HG03045 (cell line): ENCODE measurements at regions not wholly inside any gene's neighbourhood (a gene's known extent, or its start where the extent isn't known, plus 50 kb on each side); places are given as distances from the start of the nearest gene placed in this dataset.
"Not testable (repeated sequence)": the region's sequence is repeated elsewhere in the genome, so short reads cannot be mapped to it uniquely, and the experiment has no call there.

Experiments used
- ATAC-seq: cut with Tn5 transposase; IDR thresholded peaks from one replicate; pipeline ENCODE4 v1.9.1; 2021; ENCODE audit warnings: mild to moderate bottlenecking, moderate library complexity; ENCODE audit not compliant: unreplicated experiment

DNA sequence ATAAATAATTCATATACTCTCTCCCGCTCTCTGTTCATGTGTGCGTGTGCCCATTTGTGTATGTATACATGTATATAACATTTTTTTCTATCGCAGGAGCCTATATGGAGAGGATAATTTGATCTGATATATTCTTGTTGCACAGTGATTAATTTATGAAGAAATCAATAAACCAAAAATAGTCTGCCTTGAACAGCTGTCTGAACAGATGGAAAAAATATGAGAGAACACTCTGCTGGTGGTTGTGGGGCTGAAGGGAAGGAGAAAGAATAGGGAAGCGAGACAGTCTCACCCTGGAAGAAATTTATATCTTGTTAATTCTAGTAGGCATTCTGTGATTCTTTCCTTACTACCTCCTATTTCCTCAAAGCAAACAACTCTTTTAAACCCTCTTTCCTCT, 96.6 kb upstream of the B3GAT2 start:
- ATAC-seq, result no peak

DNA sequence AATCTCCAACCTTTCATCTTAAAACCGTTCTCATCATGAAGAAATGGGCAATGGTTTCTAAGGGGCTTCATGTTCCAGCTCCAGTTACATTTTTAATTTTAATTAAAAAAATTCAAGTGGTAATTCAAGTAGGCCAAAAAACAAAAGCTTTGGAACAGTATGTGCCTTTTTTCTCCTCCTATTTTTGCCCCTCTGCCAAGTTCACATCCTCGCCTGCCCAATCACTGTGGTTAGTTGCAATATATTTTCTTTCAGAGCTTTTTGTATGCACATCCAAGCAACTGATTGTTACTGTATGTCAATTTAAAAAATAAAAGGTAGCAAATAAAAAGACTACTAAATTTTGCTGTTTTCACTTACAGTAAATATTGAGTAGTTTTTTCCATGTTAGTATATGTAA, 99.8 kb upstream of the B3GAT2 start:
- no peak for ATAC-seq

DNA sequence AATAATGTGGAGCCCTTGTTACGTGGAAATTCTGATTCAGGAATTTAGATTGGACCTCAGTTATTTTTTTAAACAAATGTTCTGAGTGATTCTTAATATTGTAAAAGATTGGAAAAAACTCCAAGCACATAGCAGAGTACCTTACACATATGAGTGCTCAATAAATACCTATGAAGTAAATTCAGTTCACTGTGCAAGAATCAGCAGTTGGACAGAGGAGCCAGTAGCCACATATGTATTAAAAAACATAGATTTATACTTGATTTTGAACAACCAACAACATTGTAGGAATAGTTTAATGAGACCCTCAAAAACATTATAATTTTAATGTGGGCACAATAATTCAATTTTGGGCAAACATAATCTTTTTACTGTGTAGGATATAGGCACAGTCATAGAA, 109.3 kb upstream of the B3GAT2 start:
- ATAC-seq, result no peak

DNA sequence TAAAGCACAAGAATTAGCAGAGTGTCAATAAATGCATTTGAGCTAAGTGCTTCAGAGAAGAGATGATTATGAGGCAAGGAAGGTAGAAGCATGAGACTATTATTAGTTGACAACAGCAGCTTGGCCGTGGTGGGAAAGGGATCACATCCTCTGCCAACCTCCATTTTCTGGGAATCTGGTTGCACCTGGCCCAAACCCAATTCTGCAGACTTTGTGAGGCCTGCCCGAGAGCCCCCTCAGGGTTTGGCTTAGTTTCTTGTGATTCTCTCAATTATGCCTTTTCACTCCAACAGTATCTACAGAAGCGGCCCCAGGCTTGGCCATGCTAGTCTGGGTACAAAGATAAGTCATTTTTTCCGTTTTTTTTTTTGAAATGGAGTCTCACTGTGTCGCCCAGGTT, 111.0 kb upstream of the B3GAT2 start:
- no peak for ATAC-seq

DNA sequence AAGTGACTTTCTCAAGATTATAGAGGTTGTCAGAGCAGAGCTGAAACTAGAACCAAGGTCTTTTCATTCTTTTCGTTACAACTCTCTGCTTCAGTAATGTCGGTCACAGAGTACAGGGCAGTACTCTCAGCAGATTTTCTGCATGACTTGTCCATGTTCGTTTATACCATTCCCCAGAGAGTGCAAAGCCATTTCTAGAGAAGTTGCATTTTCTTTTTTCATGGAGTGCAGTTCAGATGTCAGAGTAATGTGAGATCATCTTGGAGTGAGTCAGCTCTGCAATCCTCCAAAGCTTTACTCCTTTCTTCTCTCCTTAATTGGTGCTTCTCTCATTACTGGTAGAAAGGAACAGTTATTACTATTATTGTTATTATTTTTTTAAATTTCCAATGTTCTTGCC, 115.6 kb upstream of the B3GAT2 start:
- ATAC-seq, result no peak

DNA sequence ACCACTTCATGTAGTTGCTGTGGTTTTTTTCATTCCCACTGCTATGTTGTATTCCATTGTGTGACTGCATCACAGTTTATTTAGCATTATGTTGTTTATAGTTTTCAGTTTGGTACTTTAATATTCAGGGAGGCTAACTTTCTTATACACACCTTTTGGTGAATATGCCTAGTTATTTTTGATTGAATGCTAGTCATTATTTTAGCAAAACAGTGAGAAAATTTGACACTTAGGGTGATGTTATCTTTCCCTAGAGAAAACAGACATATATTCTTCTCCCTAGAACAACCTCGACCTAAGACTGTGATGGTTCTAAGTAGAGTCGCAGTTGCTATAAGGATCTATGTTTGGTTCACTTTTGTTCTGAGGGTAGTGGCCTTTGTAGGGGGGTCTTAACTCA, 120.8 kb upstream of the B3GAT2 start:
- ATAC-seq, result no peak

DNA sequence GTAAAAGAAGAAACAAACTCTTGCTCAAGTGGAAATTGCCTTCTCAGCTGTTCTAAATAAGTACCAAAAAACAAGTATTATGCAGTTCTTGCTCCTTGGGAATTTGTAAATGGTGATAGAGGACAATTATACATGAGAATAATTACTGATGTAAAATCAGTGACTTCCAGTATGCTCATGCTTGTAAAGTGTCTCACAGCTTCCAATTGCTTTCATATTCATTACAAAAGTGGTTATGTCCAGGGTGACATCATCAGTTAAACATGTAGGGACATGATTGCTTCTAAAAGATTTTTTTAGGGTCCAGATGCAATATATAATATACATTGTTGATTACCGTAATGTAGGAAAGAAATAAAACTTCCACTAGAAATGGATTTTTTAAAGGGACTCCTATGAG, 122.8 kb upstream of the B3GAT2 start:
- no peak for ATAC-seq

DNA sequence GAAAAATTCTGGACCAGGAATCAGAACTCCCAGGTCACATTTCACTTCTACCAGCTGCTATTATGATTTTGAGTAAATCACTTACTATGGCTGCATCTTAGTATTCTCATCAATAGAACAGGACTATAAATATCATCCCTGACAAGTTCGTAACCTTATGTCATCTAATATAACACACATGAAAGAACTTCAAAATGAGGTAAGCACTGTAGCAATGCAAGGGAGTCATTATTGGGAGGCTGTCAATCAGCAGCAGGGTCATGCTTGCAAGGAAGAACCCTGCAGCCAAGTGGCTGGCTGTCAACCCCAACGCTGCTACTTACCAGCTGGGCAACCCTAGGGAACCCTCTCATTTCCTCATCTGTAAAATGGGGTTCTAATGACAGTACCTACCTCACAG, 123.3 kb upstream of the B3GAT2 start:
- no peak for ATAC-seq

DNA sequence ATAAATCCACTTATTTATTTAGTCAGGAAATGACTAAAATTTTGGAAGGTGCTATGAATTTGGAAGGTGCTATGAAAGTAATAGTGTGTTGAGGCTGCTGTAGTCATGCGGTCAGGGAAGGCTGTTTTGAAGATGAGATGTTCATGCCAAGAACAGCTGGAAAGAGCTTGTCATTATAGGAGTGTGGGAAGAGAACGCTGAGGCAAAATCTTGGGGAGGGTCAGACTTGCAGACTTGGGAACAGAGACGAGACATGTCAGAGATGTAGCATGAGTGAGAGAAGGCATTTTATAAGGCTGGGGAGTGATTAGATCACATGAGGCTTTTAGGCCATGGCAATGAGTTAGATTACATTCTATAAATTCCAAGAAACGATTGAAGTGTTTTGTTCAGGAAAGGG, 124.0 kb upstream of the B3GAT2 start:
- no peak for ATAC-seq

DNA sequence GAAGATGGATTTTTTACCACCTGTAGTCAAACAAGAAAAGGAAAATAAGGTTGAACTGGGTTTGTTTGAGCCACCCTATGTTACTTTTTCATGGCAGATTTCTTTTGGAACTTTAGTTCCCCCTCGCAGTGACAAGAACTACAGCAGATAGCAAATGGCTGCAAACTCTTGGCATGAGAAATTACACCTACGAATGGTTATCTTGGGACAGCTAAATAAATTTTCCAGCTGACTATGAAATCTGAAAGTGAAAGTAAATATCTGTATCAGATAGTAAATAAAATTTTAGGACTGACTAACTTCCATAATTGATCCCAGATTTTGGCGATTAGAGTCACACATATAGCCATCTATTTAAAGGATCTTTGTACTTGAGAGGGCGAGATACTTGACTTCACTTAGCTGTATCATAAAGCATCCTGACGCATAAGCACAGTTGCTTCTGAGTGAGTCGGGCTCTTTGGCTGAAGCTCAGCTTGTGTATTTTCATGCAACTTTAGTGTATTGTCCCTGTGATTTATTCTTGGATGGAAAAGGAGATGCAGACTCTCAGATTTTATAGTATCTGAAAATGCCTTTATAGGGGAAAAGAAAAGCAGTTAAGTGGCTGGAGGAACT, 125.3 kb upstream of the B3GAT2 start:
- ATAC-seq, result no peak

DNA sequence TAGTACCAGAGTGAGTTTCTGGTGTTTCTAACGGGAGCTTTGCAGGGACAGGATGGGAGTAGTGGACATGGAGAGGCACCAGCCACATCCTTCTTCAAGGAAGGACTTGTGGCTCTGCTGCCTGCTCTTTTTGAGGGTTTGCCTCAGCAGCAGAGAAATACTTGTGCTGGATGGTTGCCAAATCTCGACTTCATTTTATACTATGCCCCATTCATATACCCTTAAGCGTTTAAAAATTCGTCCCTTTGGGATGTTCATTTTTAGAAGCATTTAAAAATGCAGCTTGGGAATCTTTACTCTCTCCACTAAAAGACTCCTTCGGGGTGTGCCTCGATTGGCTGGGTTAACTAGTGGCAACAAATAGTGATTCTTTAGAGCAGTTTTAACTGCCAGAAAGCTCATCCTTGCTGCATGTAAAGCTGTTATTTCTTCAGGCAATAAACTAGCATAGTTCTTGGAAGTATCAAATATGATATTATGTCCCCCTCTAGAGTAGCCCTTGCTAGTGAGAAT, 126.5 kb upstream of the B3GAT2 start:
- no peak for ATAC-seq

DNA sequence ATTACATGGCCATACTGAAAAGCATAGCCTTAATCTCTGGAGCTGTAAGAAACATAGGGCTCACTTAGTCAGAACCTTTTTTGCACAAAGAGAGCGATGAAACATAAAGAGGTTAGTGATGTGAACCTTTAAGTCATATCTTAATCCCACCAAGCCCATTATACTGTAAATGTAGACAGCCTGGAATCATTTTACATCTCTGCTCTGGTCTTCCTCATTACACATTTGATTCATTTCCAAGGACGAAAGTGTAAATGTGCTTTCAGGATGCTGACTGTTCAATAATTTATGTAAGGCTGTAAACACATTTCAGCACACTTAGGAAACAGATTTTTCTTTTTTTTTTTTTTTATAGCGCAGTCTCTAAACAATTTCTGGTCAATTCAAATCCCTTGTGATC, 131.3 kb upstream of the B3GAT2 start:
- no peak for ATAC-seq

DNA sequence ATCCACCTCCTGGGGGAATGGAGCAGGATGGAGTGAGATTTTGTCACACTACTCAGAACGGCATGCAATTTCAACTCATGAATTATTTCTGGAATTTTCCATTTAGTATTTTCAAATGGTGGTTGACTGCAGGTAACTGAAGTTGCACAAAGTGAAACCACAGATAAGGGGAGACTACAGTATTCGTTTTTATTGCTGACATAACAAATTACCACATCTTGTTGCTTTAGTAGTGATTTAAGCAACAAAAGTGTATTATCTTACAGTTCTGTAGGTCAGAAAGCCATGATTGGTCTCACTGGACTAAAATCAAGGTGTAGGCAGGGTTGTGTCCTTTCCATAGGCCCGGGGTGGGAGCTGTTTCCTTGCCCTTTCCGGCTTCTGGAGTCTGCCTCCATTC, 133.4 kb upstream of the B3GAT2 start:
- no peak for ATAC-seq

DNA sequence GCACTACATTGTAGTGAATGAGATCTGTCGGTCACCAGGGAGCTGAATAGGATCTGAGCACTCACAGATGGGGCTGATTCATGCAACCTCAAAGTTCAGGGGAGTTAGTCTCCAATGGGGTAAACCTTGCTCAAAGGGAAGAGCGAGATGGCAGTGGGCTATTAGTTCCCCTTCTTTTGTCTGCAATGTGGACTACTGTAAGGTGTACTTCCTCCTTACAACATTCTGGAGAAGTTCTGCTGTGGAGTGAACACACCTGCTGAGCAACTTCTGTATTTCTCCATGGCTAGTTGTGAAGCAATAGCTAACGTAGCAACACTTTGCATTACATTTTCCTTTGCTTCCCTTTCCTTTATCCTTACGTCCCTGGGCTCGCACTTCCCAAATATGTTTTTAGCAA, 134.3 kb upstream of the B3GAT2 start:
- ATAC-seq, result no peak

DNA sequence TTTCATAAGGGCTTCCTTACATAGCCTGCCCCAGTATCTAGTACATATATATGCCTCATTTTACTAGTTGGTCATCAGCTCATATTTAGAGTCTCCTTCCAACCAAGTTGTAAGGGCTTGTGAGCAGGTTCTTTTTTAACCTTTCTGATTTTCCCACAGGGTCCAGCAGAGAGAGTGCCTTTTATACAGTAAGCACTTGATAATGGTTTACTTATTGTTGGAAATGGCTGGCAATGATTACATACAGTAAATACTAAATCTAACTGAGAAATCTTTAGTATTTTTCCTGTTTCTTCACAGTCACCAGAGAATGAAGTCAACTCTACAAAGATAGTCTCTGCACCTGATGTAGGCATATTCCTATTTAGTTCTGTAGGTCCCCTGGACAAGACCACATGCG, 135.1 kb upstream of the B3GAT2 start:
- ATAC-seq, result no peak

DNA sequence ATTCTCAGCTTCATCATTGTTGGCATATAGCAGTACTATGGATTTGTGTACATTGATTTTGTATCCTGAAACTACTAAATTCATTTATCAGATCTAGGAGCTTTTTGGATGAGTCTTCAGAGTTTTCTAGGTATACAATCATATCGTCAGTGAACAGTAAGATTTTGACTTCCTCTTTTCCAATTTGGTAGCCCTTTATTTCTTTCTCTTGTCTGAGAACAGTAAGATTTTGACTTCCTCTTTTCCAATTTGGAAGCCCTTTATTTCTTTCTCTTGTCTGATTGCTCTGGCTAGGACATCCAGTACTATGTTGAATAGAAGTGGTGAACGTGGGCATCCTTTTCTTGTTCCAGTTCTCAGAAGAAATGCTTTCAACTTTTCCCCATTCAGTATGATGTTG, 140.4 kb upstream of the B3GAT2 start:
- not testable (repeated sequence) for ATAC-seq

DNA sequence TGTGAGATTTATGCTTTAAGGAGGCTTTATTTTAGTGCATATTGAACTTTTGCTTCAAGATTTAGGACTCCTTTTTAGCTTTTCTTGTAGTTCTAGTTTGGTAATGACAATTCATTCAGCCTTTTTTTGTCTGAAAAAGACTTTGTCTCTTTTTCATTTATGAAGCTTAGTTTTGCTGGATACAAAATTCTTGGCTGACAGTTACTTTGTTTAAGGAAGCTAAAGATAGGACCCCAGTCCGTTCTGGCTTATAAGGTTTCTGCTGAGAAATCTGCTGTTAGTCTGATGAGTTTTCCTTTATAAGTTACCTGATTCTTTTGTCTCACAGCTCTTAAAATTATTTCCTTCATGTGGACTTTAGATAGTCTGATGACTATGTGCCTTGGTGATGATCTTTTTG, 142.8 kb upstream of the B3GAT2 start:
- ATAC-seq, result no peak

DNA sequence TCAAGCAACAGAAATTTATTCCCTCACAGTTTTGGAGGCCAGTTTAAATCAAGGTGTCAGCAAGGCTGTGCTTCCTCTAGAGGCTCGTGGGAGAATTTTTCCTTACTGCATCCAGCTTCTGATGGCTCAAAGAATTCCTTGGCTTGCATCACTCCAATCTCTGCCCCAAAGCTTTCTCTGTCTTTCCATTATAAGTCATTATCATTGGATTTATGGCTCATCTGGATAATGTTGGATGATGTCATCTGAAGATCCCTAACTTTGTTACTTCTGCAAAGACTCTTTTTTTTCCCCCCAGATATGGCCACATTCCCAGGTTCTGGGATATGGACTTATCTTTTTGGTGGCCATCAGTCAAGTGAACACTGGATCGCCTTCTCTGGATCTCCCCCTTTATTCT, 146.3 kb upstream of the B3GAT2 start:
- no peak for ATAC-seq

DNA sequence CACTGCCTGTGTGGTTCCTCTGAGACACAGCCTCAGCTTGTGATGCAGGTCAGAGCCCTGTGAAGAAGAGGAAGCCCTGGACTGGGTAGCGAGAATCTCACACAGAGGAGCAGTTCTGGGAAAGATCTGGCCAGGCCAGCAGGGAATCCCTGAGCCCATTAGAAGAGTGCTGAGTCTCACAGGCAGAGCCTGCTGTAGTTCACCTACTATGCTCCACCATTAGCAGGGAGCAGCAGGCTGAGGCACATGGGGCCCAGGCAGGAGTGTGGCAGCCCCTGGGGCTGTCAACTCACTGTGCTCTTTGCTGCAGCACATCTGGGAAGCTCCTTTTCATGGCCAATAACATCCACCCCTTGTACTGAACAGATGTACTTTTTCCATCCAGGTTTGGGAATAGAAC, 146.8 kb upstream of the B3GAT2 start:
- ATAC-seq, result no peak

DNA sequence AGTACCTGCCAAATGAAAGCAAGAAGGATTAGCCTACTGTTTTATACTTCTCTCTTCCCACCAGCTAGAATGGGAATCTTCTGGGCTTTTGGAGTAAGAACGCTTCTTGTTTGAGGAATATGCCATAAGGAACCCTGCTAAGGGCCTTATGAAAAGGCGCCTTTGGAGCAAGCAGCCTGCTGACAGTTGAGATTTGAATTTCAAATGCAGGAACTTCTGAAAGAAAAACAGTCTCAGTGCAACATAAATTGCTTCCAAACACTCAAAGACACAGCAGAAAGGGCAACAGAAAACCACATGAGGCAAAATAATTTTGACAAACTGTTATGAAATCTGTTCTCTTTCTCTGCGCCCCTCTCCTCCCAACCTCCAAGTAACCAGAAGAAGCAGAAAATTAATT, 149.4 kb upstream of the B3GAT2 start:
- no peak for ATAC-seq

DNA sequence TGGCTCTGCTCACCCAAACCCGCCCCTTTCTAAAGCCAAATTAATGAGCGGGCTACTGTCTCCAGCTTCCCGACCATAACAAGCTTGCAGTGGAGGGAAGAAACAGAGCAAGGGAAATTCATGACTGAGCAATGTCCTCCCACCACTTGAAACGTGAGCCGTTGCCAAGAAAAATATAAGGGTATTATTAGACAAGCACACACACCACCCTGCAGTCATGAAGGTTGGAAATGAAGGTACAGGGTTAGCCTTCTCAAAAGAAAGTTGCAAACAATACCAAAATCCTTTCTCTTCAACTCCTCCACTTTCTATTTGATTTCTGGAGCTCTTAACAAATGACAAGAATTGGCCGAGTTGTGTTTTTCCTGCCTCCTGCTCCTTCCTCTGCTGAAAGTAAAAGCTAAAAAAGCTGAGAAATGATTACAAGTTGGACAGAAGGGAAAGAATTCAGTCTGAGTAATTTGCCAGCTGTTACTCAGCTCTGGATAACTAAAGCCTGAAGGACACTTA, 151.1 kb upstream of the B3GAT2 start:
- no peak for ATAC-seq

DNA sequence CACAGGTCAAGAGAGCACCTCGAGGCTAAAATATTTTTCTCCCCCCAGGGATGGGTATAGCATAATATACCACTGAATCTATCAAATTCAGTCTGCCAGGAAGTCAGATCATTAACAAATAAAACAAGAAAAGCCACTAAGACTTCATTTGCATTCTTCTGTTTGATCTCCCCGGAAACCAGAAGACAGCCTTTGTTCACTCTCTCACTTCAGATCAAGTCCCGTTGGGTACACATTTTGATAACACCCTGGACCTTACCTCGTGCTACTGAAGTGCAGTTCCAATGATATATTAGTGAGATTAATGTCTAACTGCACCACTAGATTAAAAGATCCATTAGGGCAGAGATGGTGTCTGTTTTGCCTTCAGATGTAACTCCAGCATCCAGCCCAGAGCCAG, 157.7 kb upstream of the B3GAT2 start:
- ATAC-seq, result no peak

DNA sequence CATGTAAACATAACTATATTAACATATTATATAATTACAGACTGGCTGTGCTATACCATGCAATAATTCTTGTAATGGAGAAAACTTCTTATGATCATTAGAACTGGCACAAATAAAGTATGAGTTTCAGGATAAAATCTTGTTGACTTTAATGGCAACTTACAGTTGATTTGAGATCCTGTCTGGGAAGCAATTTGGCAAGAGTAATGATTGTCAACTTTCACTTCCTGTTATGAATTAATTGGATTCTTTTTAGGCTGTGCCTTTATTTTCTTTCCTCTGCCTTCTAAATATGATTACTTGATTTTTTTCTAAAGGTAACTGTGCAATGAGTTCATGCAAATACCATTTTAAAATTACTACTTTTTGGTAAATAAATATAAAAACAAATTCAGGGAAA, 158.1 kb upstream of the B3GAT2 start:
- no peak for ATAC-seq
